NCI-H1417 (cell line): ENCODE measurements at regions not wholly inside any gene's neighbourhood (a gene's known extent, or its start where the extent isn't known, plus 50 kb on each side); places are given as distances from the start of the nearest gene placed in this dataset.

Experiments used
- DNase-seq, 3 experiments: peaks; one replicate each; lab custom pipeline; 2025; lab: John Stamatoyannopoulos, UW

DNA sequence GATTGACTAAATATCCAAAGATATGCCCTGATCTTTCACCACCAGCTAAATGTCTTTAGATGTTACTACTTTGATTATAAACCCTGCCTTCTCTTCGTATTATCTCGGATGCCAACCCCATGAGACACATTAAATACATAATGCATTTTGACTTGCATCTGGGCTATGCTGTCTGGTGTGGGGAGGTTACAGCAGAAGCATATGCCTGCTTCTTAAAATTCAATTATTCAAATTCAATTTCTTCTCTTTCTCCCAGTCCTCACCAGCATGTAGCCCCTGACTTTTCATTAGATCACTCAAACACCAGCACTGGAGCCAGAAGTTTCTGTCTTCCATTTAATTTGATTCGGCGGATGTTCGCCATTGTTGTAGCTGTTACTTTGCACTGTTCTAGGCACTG lies 360.7 kb upstream of the CAMK1G start:
- no peak for DNase-seq

DNA sequence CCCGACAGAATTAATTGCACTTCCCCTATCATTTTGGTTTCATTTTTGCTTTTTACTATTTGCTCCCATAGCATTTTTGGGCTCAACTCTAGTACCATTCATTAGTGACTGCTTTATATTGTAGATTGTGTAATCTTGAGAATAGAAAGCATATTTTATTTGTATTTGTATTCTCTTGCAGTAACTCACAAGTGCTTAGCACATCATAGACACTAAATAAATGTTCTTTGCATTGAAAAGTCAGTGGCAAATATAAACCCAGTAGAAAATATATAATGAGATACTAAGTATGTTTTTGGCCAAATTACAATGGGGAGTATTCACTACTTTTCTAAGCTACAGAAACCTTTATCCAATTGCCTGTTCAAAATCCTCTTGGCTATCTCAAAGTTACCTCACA lies 359.7 kb upstream of the CAMK1G start:
- no peak for DNase-seq

DNA sequence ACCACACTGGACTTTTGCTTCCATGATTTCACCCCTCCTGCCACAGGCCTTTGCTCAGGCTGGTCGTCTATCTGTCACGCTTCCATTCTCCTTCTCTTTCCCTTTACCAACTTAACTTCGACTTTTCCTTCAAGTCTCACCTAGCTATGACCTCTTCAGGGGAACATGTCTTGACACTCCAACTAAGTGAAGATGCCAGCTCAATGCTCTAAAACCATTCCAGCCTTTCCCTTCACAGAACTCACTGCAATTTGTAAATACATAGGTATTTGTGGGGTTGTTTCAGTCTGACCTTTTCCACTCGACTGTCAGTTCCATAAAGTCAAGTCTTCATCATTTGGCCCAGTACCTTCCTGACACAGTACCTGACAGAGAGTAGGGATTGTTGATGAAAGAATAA lies 358.6 kb upstream of the CAMK1G start:
- no peak for DNase-seq

DNA sequence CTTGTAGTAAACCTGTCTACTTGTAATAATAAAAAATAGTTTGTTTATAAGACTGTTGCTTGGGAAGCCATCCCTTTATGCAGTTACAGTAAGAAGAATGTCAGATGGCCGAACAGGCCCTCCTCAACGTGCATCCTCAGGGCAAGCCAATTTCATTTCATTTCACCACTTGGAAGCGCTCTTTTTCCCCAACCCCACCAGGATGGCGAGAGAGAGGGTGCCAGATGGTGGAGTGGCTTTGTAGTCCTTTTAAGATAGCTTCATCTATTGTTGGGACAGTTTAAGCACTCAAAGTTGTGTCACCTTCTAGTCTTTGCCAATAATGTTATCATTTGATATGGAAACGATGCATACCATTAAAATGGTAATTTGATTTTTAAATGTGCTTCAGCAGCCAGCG lies 356.3 kb upstream of the CAMK1G start:
- no peak for DNase-seq

DNA sequence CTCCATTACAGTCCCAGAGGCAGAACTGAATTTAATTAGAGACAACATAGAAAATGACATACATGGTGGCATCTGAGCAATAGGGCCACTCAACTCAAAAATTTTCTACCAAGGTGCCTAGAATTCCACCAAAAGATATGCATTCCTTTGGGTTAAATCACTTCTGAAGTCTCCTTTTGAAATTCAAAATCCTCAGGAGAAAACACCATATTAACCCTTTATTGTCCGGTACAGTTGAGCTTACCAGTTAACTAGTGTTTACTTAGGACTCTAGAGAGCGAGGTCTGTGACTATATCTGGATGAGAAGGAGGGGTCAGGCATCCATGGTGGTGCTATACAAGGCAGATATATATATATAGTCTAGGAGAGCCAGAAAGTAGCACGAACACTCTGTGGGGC lies 355.6 kb upstream of the CAMK1G start:
- no peak for DNase-seq

DNA sequence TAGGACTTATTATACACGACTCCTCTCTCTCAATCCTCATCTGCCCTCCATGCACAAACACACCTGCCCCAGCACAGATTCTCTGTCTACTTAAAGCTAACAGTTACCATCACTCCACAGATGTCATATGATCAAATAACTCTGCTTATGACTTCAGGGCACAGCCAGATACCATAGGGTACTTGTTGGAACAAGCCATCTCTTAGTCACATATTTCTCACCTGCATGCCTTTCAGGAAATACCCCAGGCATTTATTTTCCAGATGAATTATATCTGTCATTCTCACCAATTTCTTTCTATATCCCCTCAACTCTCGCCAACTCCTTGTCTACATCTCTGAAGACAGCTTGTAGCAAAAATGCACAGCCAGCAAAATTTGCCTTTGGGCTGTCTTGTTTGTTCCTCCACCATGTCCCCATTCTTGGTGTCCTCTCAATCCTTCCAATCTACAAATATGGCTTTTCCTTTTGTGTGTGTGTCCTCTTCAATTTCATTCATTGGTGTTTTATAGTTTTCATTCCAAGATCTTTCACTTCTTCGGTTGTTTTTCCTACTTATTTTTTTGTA lies 353.9 kb upstream of the CAMK1G start:
- peak in 1 of 3 experiments; percentile 52 for DNase-seq

DNA sequence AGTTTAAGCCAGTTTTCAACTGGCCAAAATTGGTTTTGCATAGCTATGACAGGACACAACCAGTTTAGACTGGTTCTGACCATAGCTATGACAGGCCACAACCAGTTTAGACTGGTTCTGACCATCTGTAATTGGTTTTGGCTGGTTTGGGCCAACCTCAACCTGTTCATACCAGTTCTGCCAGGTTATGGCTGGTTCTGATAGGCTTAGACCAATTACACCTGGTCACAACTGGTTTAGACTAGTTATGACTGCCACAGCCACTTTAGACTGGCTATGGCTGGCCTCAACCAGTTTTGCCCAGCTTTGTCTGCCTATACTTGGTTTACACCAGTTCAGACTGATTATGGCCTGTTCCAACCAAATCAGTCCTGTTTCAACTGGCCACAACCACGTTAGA lies 353.2 kb upstream of the CAMK1G start:
- no peak for DNase-seq

DNA sequence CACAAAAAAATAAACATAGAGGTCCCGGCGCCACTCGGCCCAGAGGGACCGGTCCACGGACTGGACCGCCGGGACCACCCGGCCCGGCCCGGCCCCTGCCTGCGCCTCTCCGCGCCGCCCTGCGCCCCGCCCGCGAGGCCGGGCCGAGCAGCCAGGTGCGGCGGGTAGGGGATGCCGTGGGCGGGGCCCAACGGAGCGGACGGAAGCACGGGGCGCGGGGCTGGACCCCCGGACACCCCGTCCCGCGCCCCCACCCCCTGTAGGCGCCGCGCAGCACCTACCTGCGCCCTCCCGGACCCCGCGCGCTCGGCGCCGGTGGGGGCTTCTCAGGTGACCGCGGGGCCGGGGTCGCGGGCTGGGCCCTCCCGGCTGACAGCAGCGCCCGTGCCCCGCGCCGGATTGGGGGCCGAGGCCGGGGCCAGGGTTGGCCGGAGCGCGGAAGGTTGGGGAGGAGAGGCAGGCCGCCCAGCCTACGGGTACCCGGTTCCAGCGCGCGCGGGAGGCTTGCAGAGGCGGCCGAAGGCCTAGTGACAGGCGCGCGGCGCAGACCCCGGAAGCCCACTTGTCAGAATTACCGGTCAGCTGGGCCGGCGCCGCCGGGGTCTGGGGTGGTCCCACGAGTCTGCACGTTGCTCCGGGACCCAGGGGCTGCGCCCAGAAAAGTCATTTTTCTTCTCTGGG lies 351.9 kb upstream of the CAMK1G start:
- DNase-seq, result no peak

DNA sequence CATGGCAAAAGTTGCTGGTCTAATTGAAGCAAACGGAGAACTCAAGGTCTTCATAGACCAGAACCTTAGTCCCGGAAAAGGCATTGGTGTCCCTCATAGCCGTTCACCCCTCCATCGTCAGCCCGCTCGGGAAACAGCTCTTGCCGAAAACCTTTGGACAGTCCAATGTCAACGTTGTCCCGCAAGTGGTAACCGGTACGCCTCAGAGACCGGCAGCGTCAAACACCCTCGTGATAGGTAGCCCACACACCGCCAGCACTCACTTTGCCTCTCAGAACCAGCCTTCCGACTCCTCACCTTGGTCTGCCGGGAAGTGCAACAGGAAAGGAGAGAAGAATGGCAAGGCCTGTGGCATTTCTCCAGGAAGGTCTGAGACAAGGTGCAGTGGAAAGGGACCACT lies 351.3 kb upstream of the CAMK1G start:
- no peak for DNase-seq

DNA sequence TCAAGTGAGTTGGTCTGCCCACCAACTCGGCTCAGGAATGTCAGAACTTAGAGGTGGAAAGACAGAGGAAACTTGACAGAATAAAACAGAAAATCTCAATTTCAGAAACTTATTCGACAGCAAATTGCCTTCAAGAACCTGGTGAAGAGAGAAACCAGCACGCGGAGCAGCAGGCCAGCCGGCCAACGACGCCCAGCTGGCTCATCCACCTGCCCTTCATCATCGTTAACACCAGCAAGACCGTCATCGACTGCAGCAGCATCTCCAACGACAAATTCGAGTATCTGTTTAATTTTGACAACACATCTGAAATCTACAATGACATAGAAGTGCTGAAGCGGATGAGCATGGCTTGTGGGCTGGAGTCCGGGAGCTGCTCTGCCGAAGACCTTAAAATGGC lies 350.8 kb upstream of the CAMK1G start:
- DNase-seq, result no peak

DNA sequence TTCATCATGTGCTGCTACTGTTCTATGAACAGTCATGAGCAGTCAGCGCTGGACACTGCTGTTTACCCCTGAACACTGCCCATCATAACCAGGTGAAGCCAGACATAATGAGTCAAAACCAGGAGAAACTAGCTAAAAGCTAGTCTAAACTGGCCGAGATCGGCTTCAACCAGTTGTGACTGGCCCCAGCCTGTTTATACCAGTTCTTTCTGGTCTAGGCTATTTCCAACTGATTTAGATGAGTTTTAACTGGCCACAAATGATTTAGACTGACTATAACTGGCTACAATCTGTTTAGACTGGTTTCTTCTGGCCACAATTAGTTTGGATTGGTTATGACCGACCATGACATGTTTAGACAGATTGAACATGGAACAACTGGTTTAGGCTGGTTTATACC lies 348.3 kb upstream of the CAMK1G start:
- DNase-seq, result no peak

DNA sequence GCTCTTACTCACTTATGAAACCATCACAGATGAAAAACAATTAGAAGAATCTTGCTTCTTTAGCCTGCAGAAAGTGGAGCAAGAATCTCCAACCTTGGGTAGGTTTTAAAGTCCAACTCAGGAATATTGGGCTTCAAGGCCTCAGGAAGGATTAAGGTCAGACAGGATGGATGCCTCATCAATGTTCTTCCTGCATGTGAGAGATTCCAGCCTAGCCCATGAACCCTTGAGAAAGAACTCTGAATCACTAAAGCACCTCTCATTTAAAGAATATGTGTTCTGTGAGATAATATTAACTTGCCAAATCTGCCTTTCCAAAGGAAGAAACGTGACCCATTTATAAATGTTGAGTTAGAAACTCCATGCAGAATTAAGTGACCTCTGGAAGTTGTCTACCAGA lies 345.2 kb upstream of the CAMK1G start:
- no peak for DNase-seq

DNA sequence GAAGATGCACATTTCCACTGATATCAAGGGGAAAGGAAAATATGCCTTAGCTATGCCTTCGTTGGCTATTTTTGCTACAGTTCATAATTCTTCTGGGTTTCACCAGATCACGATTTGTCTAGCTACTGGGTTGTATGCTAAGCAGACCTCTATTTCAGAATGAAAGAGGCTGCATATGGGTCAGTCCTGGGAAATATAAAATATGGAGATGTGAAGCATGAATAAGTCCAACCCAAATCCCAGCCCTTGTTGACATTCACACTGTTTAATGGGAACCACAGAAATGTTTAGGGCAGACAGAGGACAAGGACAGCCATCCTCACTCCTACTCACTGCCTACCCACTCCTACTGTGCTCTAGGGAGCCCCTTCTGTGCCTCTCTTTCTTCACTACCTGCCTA lies 343.2 kb upstream of the CAMK1G start:
- DNase-seq, result no peak

DNA sequence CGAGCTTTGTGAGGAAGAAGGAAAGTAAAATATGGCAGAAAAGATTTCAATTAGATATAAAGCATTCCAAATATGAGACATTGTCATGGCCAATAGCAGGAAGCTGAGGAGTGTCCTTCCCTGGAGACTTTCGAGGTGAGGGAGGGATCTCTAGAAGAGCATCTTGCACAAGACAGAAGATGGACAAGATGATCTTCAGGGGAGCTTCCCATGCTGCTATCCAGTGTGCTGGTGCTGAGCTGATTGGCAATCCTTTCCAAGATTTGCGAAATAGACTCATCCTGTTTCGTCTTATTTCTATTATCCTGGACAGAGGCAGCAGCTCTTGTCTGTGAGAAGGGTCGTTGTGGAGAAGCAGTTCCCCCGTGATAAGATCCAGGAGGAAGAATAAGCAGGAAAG lies 342.0 kb upstream of the CAMK1G start:
- DNase-seq, result no peak

DNA sequence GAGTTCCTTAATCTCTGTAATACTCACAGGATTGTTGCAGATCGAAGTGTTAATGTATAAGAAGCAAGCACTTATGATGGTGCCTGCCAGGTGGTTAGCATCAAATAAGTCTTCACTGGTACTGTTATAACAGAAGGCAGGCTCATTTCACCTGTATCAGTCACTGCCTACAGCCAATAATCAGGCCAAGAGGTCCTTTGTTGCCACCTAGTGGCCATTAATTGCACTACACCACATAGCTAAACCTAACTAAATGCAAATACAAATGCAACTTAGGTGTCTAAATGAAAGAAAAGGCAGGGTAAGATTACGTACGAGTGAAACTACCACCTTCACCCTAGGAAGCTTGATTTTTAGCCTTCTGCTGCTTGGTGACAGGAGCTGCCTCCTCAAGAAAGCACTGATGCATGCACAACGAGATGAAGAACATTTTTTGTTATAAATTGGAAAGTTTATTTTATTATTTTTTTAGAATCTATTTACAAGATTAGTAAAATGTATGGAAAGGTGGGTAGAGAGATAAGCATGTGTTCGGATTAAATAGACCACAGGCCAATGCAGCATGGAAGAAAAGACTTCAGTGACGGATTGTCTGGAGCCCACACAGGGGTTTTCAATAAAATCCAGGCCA lies 334.8 kb upstream of the CAMK1G start:
- DNase-seq, result peak; percentile 72 to 90 (median 81)

DNA sequence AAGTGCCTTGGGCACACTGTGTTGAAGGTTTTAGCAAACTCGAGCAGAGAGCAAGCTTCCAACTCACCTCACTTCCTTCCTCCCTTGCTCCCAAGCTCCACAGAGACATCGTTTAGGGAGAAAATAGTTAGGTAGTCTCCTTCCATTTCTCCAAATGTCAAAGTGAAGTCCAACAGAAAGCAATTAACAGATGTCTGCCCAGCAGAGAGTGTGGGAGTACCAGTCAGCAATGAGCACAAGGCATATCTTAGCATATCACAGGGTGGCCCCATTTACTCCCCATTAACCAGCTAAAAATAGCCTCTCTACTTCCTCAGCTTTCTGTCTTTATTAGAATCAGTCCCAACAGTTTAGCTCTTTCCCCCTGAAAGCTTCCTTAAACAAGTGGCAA lies 334.2 kb upstream of the CAMK1G start:
- peak in 2 of 3 experiments; percentile 66 to 88 for DNase-seq

DNA sequence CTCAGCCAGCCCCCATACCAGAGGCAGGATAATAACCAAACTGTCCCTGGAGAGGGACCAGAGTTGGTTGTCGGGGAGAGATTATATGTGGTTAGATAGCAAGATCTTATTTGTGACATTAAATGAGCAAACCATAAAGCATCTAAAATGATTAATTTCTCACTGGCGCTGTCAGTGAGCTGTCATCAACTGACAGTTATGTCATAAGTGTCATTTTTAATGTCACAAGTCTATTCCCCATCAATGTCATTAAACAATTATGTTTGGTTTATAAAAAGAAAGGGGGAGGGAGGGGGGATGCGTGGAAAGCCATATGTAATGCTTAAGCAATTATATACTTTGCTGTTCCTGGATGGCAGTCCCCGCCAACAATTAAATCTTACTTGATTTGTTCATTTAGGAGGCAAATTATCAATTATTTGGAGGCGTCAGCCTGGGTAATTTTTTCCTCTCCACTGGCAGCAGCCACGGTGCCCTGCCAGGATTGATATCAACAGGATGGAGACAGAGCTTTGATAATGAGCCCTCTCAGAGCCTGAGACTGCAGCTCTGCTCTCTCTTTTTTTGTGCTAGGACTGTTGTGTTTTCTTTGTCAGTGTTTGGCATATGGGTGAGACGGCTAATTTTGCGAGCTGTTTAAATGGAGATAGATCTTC lies 333.6 kb upstream of the CAMK1G start:
- peak in 2 of 3 experiments; percentile 76 to 94 for DNase-seq

DNA sequence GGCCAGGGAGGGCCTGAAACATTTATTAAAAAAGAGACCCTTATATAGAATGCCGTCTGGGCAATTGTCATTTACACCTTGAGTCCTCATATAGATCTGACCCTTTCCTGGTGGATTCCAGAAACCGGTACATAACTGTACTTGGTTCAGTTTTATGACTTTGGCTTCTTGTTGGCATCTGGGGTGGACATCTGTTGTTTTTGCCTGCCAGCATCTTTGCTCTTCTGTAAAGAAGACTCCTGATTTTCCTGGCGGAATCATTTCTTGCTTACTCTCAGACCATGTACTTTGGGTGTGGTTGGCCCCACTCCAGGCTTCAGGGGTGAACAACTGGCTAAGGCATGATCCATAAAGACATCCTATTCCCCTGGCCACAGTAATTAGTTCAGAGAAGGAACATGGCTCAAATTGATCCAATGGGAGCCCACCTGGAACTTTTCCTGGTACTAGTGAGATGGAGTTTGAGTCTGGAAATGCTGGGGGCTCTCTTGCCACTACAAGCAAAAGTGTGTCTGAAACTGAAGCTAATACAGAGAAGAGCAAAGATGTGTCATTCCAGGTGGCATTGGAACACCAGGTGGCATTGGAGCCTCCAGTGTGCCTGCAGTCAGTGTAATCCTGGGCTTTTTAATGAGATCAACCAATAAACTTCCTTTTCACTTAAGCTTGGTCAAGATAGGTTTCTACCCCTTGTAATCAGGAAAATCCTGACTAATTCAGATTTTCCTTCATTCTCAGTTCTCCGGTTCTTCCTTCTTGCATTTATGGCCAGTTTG lies 332.5 kb upstream of the CAMK1G start:
- DNase-seq, result peak in 1 of 3 experiments; percentile 39

DNA sequence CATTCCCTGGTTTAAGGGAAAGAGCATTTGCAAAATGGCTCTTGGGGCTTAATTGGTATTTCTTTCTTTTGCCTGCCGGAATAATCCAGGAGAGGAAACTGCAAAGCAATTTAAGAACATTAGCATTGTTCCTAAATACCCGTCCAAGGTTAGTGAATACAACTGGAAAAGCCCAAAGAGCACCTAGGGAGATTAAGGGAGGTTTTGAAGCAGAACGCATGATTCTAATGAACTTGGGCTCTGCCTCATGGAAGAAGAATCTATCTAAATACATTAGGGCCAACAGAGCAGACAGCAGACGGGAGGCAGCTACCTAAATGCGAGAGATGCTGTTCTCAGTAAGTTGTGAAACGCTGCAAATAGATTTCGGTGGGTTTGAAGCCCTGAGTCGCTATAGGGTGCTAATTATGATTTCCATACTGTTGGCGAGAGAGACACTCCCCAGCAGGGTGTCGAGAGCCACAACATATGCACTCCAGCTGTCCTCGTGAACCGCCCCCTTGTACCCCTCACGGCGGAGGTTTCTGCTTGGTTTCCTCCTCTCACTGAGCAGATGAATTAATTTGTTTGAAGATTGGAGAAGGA lies 326.7 kb upstream of the CAMK1G start:
- DNase-seq, result peak; percentile 40 to 81 (median 69)

DNA sequence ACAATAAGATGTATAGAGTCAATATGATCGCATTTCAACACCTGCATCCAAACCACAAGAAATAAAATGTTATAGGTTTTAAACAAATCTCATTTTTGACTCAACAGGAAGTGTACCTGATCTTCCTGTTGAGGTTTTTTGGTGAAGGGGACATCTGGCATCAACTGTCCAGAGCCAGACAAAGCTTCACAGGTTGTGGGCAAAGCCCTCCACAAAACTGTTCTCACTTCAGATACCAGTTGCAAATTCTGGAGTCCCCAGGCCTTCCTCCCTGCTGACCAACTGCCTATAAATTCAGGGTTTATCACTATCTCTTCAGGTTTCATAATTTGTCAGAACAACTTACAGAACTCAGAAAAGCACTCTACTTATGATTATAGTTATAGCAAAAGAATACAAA lies 326.1 kb upstream of the CAMK1G start:
- no peak for DNase-seq

DNA sequence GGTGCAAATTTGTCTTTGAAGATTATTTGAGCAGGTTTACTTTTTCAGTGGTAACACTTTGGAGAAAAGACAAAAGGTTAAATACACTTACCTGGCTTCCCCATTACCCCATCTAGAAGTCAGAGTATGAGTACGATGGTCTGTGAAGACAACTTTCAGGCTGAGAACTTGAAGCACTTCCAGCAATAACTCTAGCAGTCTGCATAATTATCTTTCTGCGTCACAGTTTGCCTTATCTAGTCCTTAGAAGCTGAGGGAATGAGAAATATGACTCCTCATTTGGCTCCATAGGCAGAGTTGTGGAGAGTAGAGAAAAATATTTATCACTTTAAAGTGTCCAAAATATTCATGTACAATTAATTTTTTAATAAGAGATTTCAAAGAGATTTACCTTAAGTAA lies 323.4 kb upstream of the CAMK1G start:
- DNase-seq, result no peak

DNA sequence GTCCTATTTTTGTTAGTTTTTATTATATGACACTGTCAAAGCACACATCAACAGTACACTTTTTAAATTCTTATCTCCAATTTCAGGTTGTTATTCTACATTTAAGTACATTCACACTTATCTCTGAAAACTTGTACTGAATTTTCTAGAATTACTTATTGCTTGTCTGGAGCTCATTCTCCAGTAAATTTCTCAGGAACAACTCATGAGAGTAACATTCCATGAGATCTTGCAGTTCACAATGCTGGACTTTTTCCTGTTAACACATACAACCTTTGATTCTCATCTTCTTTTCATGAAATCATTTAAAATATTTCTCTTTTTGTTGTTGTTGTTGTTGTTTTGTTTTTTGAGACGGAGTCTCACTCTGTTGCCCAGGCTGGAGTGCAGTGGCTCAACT lies 320.9 kb upstream of the CAMK1G start:
- DNase-seq, result no peak
